Transverse colon (tissue), 4 donors: ENCODE measurements at regions not wholly inside any gene's neighbourhood (a gene's known extent, or its start where the extent isn't known, plus 50 kb on each side); places are given as distances from the start of the nearest gene placed in this dataset.

Source experiments
- DNase-seq: peaks from one replicate; pipeline ENCODE4 v3.0.0-alpha.2; 2019
- H3K27ac ChIP-seq, 4 donors: fragments of 200-600 bp; sonication (generic); 2 replicates each; pipeline ENCODE4 v1.5.1; 2016 to 2018; ENCODE audit warnings: inconsistent platforms in 4 of 4
- H3K27me3 ChIP-seq: fragments of 200-600 bp; sonication (generic); 2 replicates; pipeline ENCODE4 v1.5.1; 2017; ENCODE audit warnings: inconsistent platforms
- H3K36me3 ChIP-seq, 4 donors: fragments of 200-600 bp; sonication (generic); 2 replicates each; pipeline ENCODE4 v1.5.1; 2017 to 2019; ENCODE audit warnings: inconsistent platforms in 4 of 4
- H3K4me1 ChIP-seq, 4 donors: fragments of 200-600 bp; sonication (generic); 2 replicates each; pipeline ENCODE4 v1.5.1; 2017 to 2020; ENCODE audit warnings: inconsistent platforms in 4 of 4
- H3K4me3 ChIP-seq, 4 donors: fragments of 200-600 bp; sonication (generic); 1 replicate in 1 of 4; 2 replicates in 3 of 4; pipeline versions ENCODE4 v1.5.1 to v1.6.1; 2017 to 2019; ENCODE audit warnings: inconsistent platforms in 4 of 4
- H3K9me3 ChIP-seq, 2 donors: fragments of 200-600 bp; sonication (generic); 2 replicates each; pipeline ENCODE4 v1.5.1; 2017 to 2019; ENCODE audit warnings: inconsistent platforms in 2 of 2
- CTCF ChIP-seq, 5 experiments: fragments of 200-600 bp in 3 of 5; fragments of 450-650 bp in 2 of 5; sonication (generic) in 3 of 5; IDR thresholded peaks; 1 replicate in 2 of 5; 2 replicates in 3 of 5; pipeline ENCODE4 v1.5.1; 2016 to 2017; ENCODE audit warnings: antibody characterized with exemption in 5 of 5, inconsistent platforms in 3 of 5, mild to moderate bottlenecking in 2 of 5, moderate library complexity in 1 of 5
- EP300 ChIP-seq: sonication (generic); formaldehyde crosslinking; IDR thresholded peaks from one replicate; pipeline ENCODE4 v1.6.1; 2017; ENCODE audit warnings: antibody characterized with exemption, low read depth
- POLR2A ChIP-seq: fragments of 450-650 bp; IDR thresholded peaks from one replicate; pipeline ENCODE4 v1.6.1; 2016; ENCODE audit warnings: antibody characterized with exemption, mild to moderate bottlenecking, moderate library complexity
- POLR2AphosphoS5 ChIP-seq, 3 donors: sonication (generic); formaldehyde crosslinking; IDR thresholded peaks; one replicate each; pipeline ENCODE4 v1.6.1; 2016; ENCODE audit warnings: antibody characterized with exemption in 3 of 3
- WGBS, 2 donors: methylation state at CpG; one replicate each; pipeline ENCODE4 v1.1.5; 2018; ENCODE audit warnings: low coverage in 1 of 2; 5-methylcytosine and 5-hydroxymethylcytosine counted together
- in situ Hi-C, 4 donors: fragments of 200-750 bp; cut with MboI; loops; one replicate each; pipeline versions ENCODE4 v1.15.0 to v1.15.1; 2017; ENCODE audit warnings: low sequenced_read_pairs in 3 of 4, low pct_ligation_motif_present in 1 of 4, low pct_unique_long_range_greater_than_20kb in 1 of 4
- intact Hi-C: fragments of 100-400 bp; cut with DNase I; formaldehyde crosslinking; loops from one replicate; pipeline ENCODE4 v1.15.1; 2023; ENCODE audit warnings: low total_unique reads

DNA sequence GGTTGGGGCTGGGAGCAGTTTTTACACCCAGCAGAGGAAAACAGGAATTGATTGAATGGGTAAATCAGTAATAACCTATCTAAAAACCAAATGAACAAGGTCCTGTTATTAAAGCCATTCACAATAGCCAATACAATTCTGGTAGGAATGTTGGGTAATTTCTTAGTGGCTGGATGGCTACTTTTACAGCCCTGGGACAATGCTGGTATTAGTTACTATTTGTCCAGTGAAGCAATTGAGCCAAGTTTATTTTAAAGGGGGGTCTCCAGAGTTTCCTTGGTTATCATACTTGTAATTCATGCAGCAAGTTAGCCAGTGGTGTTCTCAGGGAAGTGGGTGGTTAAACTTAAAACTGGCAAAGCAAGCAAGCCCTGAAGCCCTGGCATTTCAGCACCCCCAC is 92.3 kb upstream of the STARD13 start:
- Histone ChIP-seq H3K4me1 (no peaks in the 10 kb centered on the region), H3K27ac (no peak overlapping the region), H3K9me3 (no peaks in the 10 kb centered on the region), H3K36me3 (no peaks in the 10 kb centered on the region), H3K27me3 (no peaks in the 10 kb centered on the region), H3K4me3 (no peak overlapping the region)
- intact Hi-C loops, result no loop called here
- TF ChIP-seq EP300 (no peak), POLR2AphosphoS5 (IDR thresholded peaks at IDR 0.05) (no peak), CTCF (IDR thresholded peaks at IDR 0.05) (no peak), POLR2A (no peak)
- in situ Hi-C loops, result no loop called here
- no peak for DNase-seq

DNA sequence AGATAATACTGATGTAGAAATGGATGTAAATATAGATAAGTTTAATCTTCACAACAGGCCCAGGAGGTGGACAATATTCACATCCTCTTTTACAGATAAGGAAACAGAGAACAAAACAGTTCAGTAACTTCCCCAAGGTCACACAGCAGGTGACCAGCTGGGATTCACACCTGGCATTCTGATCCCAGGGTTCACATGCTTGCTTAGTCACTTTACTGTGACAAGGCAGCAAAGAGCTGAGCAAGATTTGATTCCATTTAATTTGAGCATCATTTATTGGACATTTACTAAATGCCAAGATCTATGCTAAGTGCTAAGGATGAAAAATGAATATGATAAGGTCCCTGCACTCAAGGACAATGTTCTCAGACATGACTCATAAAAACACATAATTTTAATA is 94.1 kb upstream of the STARD13 start:
- no peak overlapping the region for H3K27ac ChIP-seq
- no peaks in the 10 kb centered on the region for H3K4me1 ChIP-seq

DNA sequence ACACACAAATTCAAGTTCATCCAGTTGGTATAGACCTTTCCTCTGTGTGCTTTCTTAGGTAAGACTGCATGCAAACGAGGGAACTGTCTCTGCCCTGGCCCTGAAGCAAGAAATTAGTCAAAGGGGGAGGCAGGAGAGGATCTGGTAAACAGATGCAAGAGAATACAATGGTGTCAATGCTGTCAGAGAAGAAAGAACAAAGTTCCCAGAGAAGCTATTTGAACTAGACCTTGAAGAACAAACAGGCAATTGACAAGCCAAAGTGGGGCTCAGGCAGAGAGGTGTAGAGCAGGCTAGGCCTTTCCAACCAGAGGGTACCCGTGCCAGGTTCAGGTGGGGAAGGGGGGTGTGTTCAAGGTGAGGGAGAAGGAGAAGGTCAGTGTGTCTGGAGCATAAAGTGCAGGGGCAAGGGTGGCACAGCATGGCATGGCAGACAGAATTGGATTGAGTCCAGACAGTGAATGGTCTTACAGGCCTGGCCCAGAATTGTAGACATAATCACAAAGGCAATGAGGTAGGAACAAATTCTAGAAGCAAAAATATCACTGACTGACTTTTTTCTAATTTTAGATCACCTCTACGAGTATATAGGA is 95.0 kb upstream of the STARD13 start:
- Histone ChIP-seq H3K4me1 (no peaks in the 10 kb centered on the region), H3K36me3 (no peaks in the 10 kb centered on the region), H3K9me3 (no peaks in the 10 kb centered on the region), H3K27me3 (no peaks in the 10 kb centered on the region), H3K27ac (no peak overlapping the region), H3K4me3 (no peak overlapping the region)
- no peak for TF ChIP-seq EP300
- TF ChIP-seq POLR2A, result no peak
- TF ChIP-seq POLR2AphosphoS5 (IDR thresholded peaks at IDR 0.05), result no peak
- no peak for TF ChIP-seq CTCF (IDR thresholded peaks at IDR 0.05)
- in situ Hi-C loops, result no loop called here
- intact Hi-C loops, result no loop called here
- no peak for DNase-seq
- WGBS, 2 donors, result 67 to 73% methylated on average over 2 to 3 of the region's 3 CpGs

More for the DNA sequence above, 94.1 kb upstream of the STARD13 start:
- in situ Hi-C loops, result no loop called here
- TF ChIP-seq EP300, result no peak
- no peak for TF ChIP-seq POLR2AphosphoS5 (IDR thresholded peaks at IDR 0.05)
- H3K4me3 ChIP-seq, result no peak overlapping the region
- H3K9me3 ChIP-seq, result no peaks in the 10 kb centered on the region
- no peaks in the 10 kb centered on the region for H3K36me3 ChIP-seq
- intact Hi-C loops, result no loop called here
- no peak for DNase-seq
- no peaks in the 10 kb centered on the region for H3K27me3 ChIP-seq

DNA sequence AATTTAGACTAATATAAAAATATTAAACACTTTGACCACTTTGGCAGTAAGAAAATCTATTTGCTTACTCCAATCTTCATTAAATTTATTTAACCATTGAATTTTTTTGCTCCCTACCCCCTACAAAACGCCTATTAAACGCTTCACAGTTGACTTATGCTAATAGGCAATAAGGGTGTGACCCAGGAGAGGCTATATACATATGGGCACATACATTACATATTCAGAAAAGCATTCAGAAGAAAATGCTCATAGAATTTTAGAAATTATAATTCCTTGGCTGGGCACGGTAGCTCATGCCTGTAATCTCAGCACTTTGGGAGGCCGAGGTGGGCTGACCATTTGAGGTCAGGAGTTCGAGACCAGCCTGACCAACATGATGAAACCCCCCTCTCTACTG is 95.6 kb upstream of the STARD13 start:
- intact Hi-C loops (no loop called here), in situ Hi-C loops (no loop called here)
- H3K36me3 ChIP-seq, result no peaks in the 10 kb centered on the region
- no peak overlapping the region for H3K27ac ChIP-seq
- TF ChIP-seq EP300 (no peak), POLR2A (no peak), POLR2AphosphoS5 (IDR thresholded peaks at IDR 0.05) (no peak), CTCF (IDR thresholded peaks at IDR 0.05) (no peak)
- no peaks in the 10 kb centered on the region for H3K9me3 ChIP-seq
- no peaks in the 10 kb centered on the region for H3K4me1 ChIP-seq
- no peak for DNase-seq
- H3K4me3 ChIP-seq, result no peak overlapping the region
- 87 to 93% methylated on average over 5 of the region's 5 CpGs for WGBS, 2 donors
- H3K27me3 ChIP-seq, result no peaks in the 10 kb centered on the region

GRCh38 chr13:33381906-33382305 is 96.4 kb upstream of the STARD13 start:
- Histone ChIP-seq H3K9me3 (no peaks in the 10 kb centered on the region), H3K27ac (no peak overlapping the region), H3K36me3 (no peaks in the 10 kb centered on the region), H3K27me3 (no peaks in the 10 kb centered on the region), H3K4me3 (no peak overlapping the region), H3K4me1 (no peaks in the 10 kb centered on the region)
- in situ Hi-C loops (no loop called here), intact Hi-C loops (no loop called here)
- no peak for DNase-seq
- TF ChIP-seq CTCF (IDR thresholded peaks at IDR 0.05) (no peak), POLR2AphosphoS5 (IDR thresholded peaks at IDR 0.05) (no peak), EP300 (no peak), POLR2A (no peak)
- WGBS, 2 donors, result 92 to 95% methylated on average over 6 to 8 of the region's 8 CpGs
